OCI-LY7 (cell line): ENCODE measurements at regions not wholly inside any gene's neighbourhood (a gene's known extent, or its start where the extent isn't known, plus 50 kb on each side); places are given as distances from the start of the nearest gene placed in this dataset.

Experiments used
- BruUV-seq: library from RNA; stranded (reverse); fragments of 400-500 nt; replicated peaks from 2 replicates; lab custom pipeline; 2021; lab: Mats Ljungman, UMichigan
- CTCF ChIA-PET: fragments of 300-600 bp; sonication (Branson Sonifier 250); formaldehyde crosslinking; loops from one replicate; lab custom pipeline; 2022; ENCODE audit warnings: antibody characterized with exemption; ENCODE audit not compliant: unreplicated experiment; lab: Charles Lee
- POLR2A ChIA-PET: fragments of 300-600 bp; sonication (Branson Sonifier 250); formaldehyde crosslinking; loops from one replicate; lab custom pipeline; 2022; ENCODE audit warnings: antibody characterized with exemption; lab: Charles Lee
- DNase-seq: peaks from one replicate; pipeline ENCODE4 v3.0.0-alpha.2; 2015; ENCODE audit warnings: low spot score
- H2AFZ ChIP-seq: fragments of 200-600 bp; sonication (generic), shearing (Covaris generic); 2 replicates; pipeline ENCODE4 v1.6.1; 2014; ENCODE audit warnings: mild to moderate bottlenecking, antibody characterized with exemption, low read length, moderate library complexity
- H3K27ac ChIP-seq: fragments of 200-600 bp; sonication (generic); 2 replicates; pipeline ENCODE4 v1.5.1; 2014; ENCODE audit warnings: mixed run types, low read depth, mild to moderate bottlenecking, moderate library complexity, low read length, inconsistent platforms; ENCODE audit not compliant: poor library complexity, severe bottlenecking
- H3K36me3 ChIP-seq: fragments of 200-600 bp; sonication (generic); 2 replicates; pipeline ENCODE4 v1.6.1; 2014; ENCODE audit warnings: mild to moderate bottlenecking, antibody characterized with exemption, low read length, moderate library complexity, mixed read lengths; ENCODE audit not compliant: insufficient read depth
- H3K4me1 ChIP-seq: fragments of 200-600 bp; sonication (generic); 2 replicates; pipeline ENCODE4 v1.5.1; 2014; ENCODE audit warnings: mild to moderate bottlenecking, low read length; ENCODE audit not compliant: insufficient read depth, poor library complexity, severe bottlenecking
- H3K4me2 ChIP-seq: fragments of 200-600 bp; sonication (generic); 2 replicates; pipeline ENCODE4 v1.6.1; 2014; ENCODE audit warnings: mild to moderate bottlenecking, low read length
- H3K4me3 ChIP-seq: fragments of 200-600 bp; sonication (generic); 2 replicates; pipeline ENCODE4 v1.5.1; 2014; ENCODE audit warnings: mild to moderate bottlenecking, low read depth, low read length; ENCODE audit not compliant: poor library complexity, severe bottlenecking
- H3K79me2 ChIP-seq: fragments of 200-600 bp; sonication (generic); 2 replicates; pipeline ENCODE4 v1.6.1; 2016; ENCODE audit warnings: low read depth, mild to moderate bottlenecking, low read length, moderate library complexity, mixed read lengths; ENCODE audit not compliant: insufficient read depth
- H3K9me2 ChIP-seq: fragments of 200-600 bp; sonication (generic); 2 replicates; pipeline ENCODE4 v1.6.1; 2016; ENCODE audit warnings: mild to moderate bottlenecking, low read length, mixed read lengths; ENCODE audit not compliant: insufficient read depth
- H3K9me3 ChIP-seq: fragments of 200-600 bp; sonication (generic); 2 replicates; pipeline ENCODE4 v1.6.1; 2014; ENCODE audit warnings: mild to moderate bottlenecking, mixed run types, low read length, mixed read lengths
- H4K20me1 ChIP-seq: fragments of 200-600 bp; sonication (generic); 2 replicates; pipeline ENCODE4 v1.6.1; 2014; ENCODE audit warnings: mild to moderate bottlenecking, antibody characterized with exemption, low read length, moderate library complexity, mixed read lengths; ENCODE audit not compliant: insufficient read depth
- CTCF ChIP-seq: fragments of 200-600 bp; sonication (generic); conservative IDR thresholded peaks from 2 replicates; pipeline ENCODE4 v1.5.1; 2014; ENCODE audit warnings: mild to moderate bottlenecking, antibody characterized with exemption, low read length, moderate library complexity, mixed read lengths
- EZH2phosphoT487 ChIP-seq: fragments of 200-600 bp; sonication (generic); IDR thresholded peaks from 2 replicates; pipeline ENCODE4 v1.6.1; 2018; ENCODE audit warnings: low read depth, borderline replicate concordance, mild to moderate bottlenecking, mixed run types, antibody characterized with exemption, low read length, moderate library complexity, mixed read lengths
- intact Hi-C: fragments of 100-400 bp; cut with micrococcal nuclease; formaldehyde crosslinking; loops from one replicate; pipeline ENCODE4 v1.10.0; 2022; ENCODE audit not compliant: unreplicated experiment

GRCh38 chr2:171225302-171225980 lies 64.7 kb upstream of the TLK1 start:
- CTCF ChIA-PET = no interaction called here
- no TSS peak for BruUV-seq
- H3K4me3 ChIP-seq = no peak overlapping the region

GRCh38 chr2:171217330-171217729 lies 56.6 kb upstream of the TLK1 start:
- intact Hi-C loops = no loop called here
- Histone ChIP-seq H3K9me2 (no peaks in the 10 kb centered on the region), H3K36me3 (no peaks in the 10 kb centered on the region; the same call in 1 of the 2 replicates), H4K20me1 (no peaks in the 10 kb centered on the region), H3K79me2 (no peaks in the 10 kb centered on the region), H3K9me3 (peaks cover 16% of the 10 kb centered on the region; the same call in 1 of the 2 replicates), H2AFZ (no peak overlapping the region), H3K4me1 (no peaks in the 10 kb centered on the region), H3K4me2 (no peak overlapping the region), H3K27ac (no peak overlapping the region), H3K4me3 (no peak overlapping the region)
- BruUV-seq = no TSS peak
- DNase-seq = no peak
- CTCF ChIA-PET = no interaction called here
- TF ChIP-seq EZH2phosphoT487 = no peak
- no peak for TF ChIP-seq CTCF
- POLR2A ChIA-PET = no interaction called here

More at GRCh38 chr2:171225302-171225980, 64.7 kb upstream of the TLK1 start:
- H3K4me2 ChIP-seq = no peak overlapping the region
- H2AFZ ChIP-seq = peak overlapping the region; percentile 32; the same call in 1 of the 2 replicates
- no peaks in the 10 kb centered on the region for H4K20me1 ChIP-seq
- H3K27ac ChIP-seq = no peak overlapping the region
- no peaks in the 10 kb centered on the region for H3K79me2 ChIP-seq
- TF ChIP-seq CTCF (no peak), EZH2phosphoT487 (no peak)
- intact Hi-C loops = no loop called here
- POLR2A ChIA-PET = interaction anchor here (0.5 kb wide), 1 partner anchor 21 kb away, joined by 5 read pairs; no protein-coding TSS in a partner anchor
- H3K36me3 ChIP-seq = no peaks in the 10 kb centered on the region; the same call in 1 of the 2 replicates
- H3K4me1 ChIP-seq = peaks cover 6% of the 10 kb centered on the region
- DNase-seq = no peak
- H3K9me3 ChIP-seq = peaks cover 12% of the 10 kb centered on the region; the same call in 1 of the 2 replicates
- no peaks in the 10 kb centered on the region for H3K9me2 ChIP-seq

GRCh38 chr2:171216631-171217030 lies 55.9 kb upstream of the TLK1 start:
- H3K9me2 ChIP-seq = no peaks in the 10 kb centered on the region
- intact Hi-C loops = no loop called here
- ChIA-PET CTCF (no interaction called here), POLR2A (no interaction called here)
- no peaks in the 10 kb centered on the region; the same call in 1 of the 2 replicates for H3K36me3 ChIP-seq
- H3K9me3 ChIP-seq = peaks cover 16% of the 10 kb centered on the region; the same call in 1 of the 2 replicates
- H3K4me1 ChIP-seq = peaks cover 4% of the 10 kb centered on the region
- no peaks in the 10 kb centered on the region for H4K20me1 ChIP-seq
- no peak overlapping the region for H3K4me3 ChIP-seq
- H3K27ac ChIP-seq = no peak overlapping the region
- TF ChIP-seq CTCF (no peak), EZH2phosphoT487 (no peak)
- no peak overlapping the region for H2AFZ ChIP-seq
- no peaks in the 10 kb centered on the region for H3K79me2 ChIP-seq
- BruUV-seq = no TSS peak
- H3K4me2 ChIP-seq = no peak overlapping the region
- DNase-seq = no peak
